HG03196 (cell line): ENCODE measurements at regions not wholly inside any gene's neighbourhood (a gene's known extent, or its start where the extent isn't known, plus 50 kb on each side); places are given as distances from the start of the nearest gene placed in this dataset.
"Not testable (repeated sequence)": the region's sequence is repeated elsewhere in the genome, so short reads cannot be mapped to it uniquely, and the experiment has no call there.

ENCODE experiments used
- ATAC-seq: cut with Tn5 transposase; IDR thresholded peaks from one replicate; pipeline ENCODE4 v1.9.1; 2021; ENCODE audit not compliant: unreplicated experiment

DNA sequence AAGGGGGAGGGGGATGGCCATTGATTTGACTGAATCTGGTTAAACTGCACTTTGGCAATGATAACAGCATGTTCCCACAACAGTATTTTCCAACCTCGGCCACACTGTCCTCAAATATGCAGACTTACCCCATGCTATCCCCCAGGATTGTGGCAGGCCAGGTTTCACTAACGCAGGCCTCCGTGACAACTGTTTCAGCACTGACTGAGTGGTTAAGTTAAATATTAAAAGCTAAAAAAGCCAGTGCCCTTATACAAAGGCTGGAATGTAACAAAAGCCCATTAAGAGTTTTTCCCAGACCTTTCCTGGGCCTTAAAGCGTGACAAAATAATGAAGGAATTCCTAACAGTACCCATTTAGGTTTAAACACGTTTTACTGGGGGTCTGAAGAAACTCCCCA lies 202.9 kb downstream of the USP25 start:
- ATAC-seq: no peak

- ATAC-seq: no peak
These were observed 205.7 kb downstream of the USP25 start for GRCh38 chr21:15935530-15935929.

DNA sequence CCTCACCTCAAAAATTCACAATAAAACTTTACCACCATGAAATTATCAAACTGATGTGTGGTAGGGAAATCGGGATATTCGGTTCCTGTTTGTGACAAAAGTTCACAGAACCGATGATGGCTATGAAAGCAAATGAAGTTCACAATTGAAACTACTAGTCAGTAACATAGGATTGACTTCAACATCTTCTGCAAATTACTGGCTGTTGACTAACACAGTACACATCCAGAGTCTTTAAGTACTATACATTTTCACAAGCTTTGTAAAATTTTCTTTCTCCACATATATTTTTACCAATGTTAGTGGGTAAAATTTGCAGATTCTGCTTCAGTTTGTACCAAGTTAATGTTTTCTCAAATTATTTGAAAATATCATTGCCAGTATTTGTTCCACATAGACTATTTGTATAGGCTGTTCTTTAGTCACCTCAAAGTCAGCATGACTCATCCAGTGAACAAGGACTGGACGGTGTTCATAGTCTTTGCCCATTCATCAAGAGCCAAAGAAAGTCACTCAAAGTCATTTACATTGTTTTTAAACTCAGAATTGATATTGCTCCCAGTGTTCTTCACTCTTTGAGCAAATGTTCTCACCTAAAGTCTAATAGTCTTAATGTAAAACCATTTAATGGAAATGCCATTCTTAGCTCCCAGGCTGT lies 213.4 kb downstream of the USP25 start:
- no peak for ATAC-seq

DNA sequence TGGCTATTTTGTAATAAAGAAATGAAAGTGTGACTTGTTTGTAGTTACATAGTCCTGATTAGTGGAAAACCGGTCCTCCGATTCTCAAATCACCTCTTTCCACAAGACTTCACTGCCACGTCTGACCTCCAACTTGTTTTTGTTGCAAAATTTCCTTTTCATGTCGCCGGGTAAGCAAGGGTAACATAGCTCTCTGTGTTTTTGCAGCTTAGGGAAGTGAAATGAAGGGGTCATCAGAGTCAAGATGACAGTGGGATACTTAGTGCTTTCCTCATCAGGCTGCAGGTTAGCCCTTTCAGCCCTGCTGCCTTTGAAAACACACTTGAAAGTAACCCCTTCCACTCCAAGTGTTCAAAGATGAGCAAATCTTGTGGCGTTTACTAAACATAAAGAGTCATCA lies 217.9 kb downstream of the USP25 start:
- no peak for ATAC-seq

DNA sequence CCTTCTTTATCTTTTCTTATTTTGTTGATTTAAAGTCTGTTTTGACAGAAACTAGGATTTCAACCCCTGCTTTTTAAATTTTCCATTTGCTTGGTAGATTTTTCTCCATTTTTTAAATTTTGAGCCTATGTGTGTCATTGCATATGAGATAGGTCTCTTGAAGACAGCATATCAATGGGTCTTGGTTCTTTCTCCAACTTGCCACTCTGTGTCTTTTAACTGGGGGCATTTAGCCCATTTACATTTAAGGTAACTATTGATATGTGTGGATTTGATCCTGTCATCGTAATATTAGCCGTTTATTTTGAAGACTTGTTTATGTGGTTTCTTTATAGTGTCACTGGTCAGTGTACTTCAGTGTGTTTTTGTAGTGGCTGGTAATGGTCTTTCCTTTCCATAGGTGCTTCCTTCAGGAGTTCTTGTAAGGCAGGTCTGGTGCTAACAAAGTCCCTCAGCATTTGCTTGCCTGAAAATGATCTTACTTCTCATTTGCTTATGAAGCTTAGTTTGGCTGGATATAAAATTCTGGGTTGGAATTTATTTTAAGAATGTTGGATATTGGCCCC lies 223.9 kb downstream of the USP25 start:
- ATAC-seq: no peak

- ATAC-seq: no peak
These were observed 234.6 kb downstream of the USP25 start for GRCh38 chr21:15964236-15964855.

GRCh38 chr21:15966231-15966630 lies 236.4 kb downstream of the USP25 start:
- ATAC-seq: no peak

DNA sequence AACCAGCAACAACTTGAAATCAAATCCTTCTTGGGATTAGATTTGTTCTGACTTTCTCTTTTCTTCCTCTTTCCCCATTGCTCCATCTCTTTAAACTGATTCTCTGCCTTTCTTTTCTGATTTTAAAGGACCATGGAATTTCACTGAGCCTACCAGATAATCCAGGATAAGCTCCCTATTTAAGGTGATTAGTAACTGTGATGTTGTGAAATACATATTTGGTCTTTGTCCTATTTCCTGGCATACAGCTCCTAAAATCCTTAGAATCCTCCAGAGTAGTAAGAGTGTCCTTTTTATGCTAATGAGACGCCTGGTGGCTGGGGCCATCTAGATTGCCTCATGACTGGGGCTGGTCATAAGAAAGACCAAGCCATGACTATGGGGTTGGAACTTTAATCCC lies 236.9 kb downstream of the USP25 start:
- ATAC-seq: no peak

DNA sequence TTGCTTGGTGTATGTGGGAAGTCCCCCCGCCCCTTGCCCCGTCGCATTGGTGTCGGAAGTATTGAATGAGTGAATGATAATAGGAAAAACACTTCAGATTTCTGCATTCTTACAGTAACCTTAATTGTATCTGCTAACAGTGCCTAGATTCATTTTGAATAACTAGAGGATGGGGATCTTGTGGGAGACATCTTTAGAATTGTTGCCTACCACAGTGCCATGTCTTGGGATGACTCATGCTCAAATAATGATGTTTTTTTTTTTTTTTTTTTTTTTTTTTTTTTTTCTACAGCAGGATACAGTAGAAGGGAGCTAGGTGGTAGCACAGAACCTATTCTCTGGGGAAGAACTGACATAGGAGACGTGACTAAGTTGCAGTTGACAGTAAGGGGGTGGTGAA lies 237.9 kb downstream of the USP25 start:
- no peak for ATAC-seq

DNA sequence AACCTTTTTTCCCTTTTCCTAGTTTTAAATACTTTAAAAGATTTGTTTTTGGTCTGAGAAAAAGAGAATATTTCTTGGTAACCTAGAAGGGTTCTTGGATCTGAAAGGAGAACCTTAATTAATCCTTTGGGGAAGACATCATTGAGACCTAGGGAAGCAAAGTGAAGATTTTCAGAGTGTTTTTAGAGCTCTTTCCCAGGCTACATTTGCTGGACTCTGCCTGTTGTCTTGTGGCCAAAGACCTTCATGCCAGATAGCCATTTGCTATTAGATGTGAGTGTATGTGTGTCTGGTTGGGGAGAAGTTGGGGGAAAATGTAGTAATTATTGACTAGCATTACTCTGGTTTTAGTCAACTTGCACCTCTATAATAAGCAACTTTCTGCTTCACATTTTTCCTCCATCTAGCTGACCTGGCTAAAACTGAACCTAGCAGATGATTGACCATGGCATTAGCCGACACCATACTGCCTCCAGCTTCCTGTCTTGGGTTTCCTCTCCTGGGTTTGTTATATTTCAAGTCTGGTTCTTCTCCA lies 239.1 kb downstream of the USP25 start:
- ATAC-seq: no peak

GRCh38 chr21:15976807-15977206 lies 247.0 kb downstream of the USP25 start:
- no peak for ATAC-seq

DNA sequence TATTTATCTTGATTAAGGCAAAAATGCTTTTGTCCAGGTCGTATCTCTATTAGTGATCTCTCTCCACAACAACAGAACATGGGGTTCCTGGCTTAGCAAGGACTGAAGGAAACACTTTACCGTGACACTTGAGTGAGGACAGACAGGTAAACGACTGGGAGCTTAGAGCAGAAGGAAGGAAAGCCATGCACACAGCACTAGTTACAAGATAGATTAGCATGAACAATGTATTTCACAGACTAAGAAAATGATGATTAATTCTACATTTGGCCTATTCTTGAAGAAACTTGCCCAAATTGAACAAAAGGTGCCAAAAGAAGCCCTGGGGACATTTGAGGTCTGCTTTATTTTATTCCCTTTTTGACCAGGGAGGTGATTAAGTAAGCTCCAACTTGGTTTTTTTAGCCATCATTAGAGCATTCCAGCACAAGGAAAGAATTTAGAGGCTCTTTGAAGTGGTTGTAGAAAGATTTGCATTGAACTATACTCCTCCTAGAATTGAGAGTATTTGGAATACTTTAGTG lies 248.5 kb downstream of the USP25 start:
- no peak for ATAC-seq

- not testable (repeated sequence) for ATAC-seq
These were observed 249.7 kb downstream of the USP25 start for GRCh38 chr21:15979493-15979892.

DNA sequence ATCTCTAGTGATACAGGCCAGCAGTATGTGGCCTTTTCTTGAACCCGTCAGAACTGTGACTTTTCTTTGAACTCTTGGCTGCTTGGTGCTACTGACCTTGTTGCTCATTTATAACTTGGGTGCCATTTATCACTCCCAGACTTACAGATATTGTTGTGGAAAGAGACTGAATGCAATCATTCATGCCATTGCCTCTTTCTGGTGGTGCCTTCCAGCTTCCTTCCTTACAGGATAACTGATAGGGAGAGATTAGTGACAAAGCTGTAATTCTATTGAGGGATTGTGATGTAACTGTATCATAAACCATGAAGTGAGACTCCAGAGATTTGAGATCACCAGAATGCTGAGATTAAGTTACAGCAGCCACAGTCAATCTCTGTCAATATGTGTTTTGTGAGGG lies 256.5 kb downstream of the USP25 start:
- no peak for ATAC-seq

DNA sequence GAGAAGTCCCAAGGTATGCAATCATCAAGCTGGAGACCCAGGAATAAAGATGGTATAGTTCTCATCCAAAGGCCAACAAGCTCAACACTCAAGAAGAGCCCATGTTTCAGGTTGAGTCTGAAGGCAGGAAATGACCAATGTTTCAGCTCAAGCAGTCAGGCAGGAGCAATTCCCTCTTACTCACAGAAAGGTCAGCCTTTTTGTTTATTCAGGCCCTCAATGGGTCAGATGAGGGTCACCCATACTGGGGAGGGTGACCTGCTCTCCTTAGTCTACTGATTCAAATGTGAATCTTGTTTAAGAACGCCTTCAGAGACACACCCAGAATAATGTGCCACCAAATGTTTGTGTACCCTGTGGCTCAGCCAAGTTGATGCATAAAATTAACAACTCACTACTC lies 262.4 kb downstream of the USP25 start:
- no peak for ATAC-seq

- ATAC-seq: no peak
These were observed 264.2 kb downstream of the USP25 start for GRCh38 chr21:15993951-15994350.

DNA sequence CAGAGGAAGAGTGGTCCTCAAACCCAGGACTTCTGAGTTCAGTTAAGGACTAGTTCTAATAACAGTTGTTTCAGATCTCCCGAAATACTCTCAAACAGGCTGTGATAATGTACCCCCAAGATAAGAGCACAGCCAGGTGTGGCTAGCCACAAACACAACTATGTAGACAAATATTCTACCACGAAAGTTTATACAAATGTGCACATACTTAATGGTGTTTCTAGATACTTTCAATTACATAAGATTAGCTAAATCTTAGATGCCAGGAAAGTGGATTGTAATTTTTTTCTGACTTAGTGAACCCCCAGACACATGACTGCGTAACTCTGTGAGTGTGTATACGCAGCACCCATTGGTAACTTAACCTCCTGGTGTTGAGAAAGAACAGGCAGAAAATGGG lies 270.0 kb downstream of the USP25 start:
- ATAC-seq: no peak

- ATAC-seq: no peak
These were observed 273.2 kb downstream of the USP25 start for GRCh38 chr21:16002874-16003466.

GRCh38 chr21:16004086-16004485 lies 274.3 kb downstream of the USP25 start:
- no peak for ATAC-seq

- no peak for ATAC-seq
These were observed 274.7 kb downstream of the USP25 start for GRCh38 chr21:16004523-16004922.

GRCh38 chr21:16005996-16006395 lies 276.2 kb downstream of the USP25 start:
- ATAC-seq: no peak

DNA sequence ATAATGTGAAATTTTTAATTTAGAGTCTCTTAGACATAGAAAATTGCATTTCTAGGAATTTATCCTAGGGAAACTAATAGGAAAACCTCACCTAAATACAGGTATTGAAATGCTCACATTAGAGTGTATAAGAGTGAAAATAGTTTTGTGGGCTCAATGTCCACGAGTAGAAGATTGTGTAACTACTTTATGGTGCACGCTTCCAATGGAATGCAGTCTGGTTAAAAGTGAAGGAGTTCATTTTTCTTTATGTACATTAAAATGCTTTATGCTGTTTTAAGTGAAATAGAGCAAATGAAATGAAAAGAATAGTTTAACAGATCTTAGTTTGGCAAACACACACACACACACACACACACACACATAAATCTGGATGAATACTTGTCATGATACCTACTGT lies 278.2 kb downstream of the USP25 start:
- no peak for ATAC-seq
